ENCODE measurements at regions not wholly inside any gene's neighbourhood (a gene's known extent, or its start where the extent isn't known, plus 50 kb on each side); places are given as distances from the start of the nearest gene placed in this dataset.

GRCh38 chr6:93820465-93821082 lies 401.2 kb upstream of the EPHA7 start:
- TF ChIP-seq EZH2phosphoT487 (IDR thresholded peaks at IDR 0.05; ENCODE audit: low read depth) (no peak), CTCF (IDR thresholded peaks at IDR 0.05; ENCODE audit: low read depth, low read length) (no peak)
- Histone ChIP-seq H3K4me3 (ENCODE audit: low read length) (no peak overlapping the region), H3K36me3 (replicated peaks; ENCODE audit: low read depth, low read length) (no peaks in the 10 kb centered on the region), H3K79me2 (ENCODE audit: low read length) (no peaks in the 10 kb centered on the region), H3K4me1 (ENCODE audit: low read length) (no peaks in the 10 kb centered on the region), H4K20me1 (ENCODE audit: insufficient read depth, low read length) (no peaks in the 10 kb centered on the region), H3K27ac (ENCODE audit: low read length) (no peak overlapping the region), H2AFZ (ENCODE audit: low read depth, low read length) (no peak overlapping the region), H3K4me2 (ENCODE audit: low read length) (no peak overlapping the region), H3K9me3 (ENCODE audit: insufficient read depth, low read length) (no peaks in the 10 kb centered on the region), H3K9ac (ENCODE audit: low read length) (no peak overlapping the region), H3K27me3 (ENCODE audit: low read depth, low read length) (no peaks in the 10 kb centered on the region)

GRCh38 chr6:93819189-93819588 lies 399.8 kb upstream of the EPHA7 start:
- Histone ChIP-seq H2AFZ (ENCODE audit: low read depth, low read length) (peak overlapping the region; percentile 83), H3K36me3 (replicated peaks; ENCODE audit: low read depth, low read length) (no peaks in the 10 kb centered on the region), H3K79me2 (ENCODE audit: low read length) (no peaks in the 10 kb centered on the region), H3K9me3 (ENCODE audit: insufficient read depth, low read length) (no peaks in the 10 kb centered on the region), H3K27ac (ENCODE audit: low read length) (no peak overlapping the region), H4K20me1 (ENCODE audit: insufficient read depth, low read length) (no peaks in the 10 kb centered on the region), H3K27me3 (ENCODE audit: low read depth, low read length) (no peaks in the 10 kb centered on the region), H3K4me2 (ENCODE audit: low read length) (peak overlapping the region; percentile 21), H3K9ac (ENCODE audit: low read length) (no peak overlapping the region), H3K4me3 (ENCODE audit: low read length) (no peak overlapping the region), H3K4me1 (ENCODE audit: low read length) (no peaks in the 10 kb centered on the region)
- TF ChIP-seq CTCF (IDR thresholded peaks at IDR 0.05; ENCODE audit: low read depth, low read length) = no peak
- no peak for TF ChIP-seq EZH2phosphoT487 (IDR thresholded peaks at IDR 0.05; ENCODE audit: low read depth)

- Histone ChIP-seq H3K36me3 (replicated peaks; ENCODE audit: low read depth, low read length) (no peaks in the 10 kb centered on the region), H3K79me2 (ENCODE audit: low read length) (no peaks in the 10 kb centered on the region), H3K27ac (ENCODE audit: low read length) (no peak overlapping the region), H2AFZ (ENCODE audit: low read depth, low read length) (no peak overlapping the region), H3K9me3 (ENCODE audit: insufficient read depth, low read length) (no peaks in the 10 kb centered on the region), H3K4me3 (ENCODE audit: low read length) (no peak overlapping the region), H4K20me1 (ENCODE audit: insufficient read depth, low read length) (no peaks in the 10 kb centered on the region), H3K27me3 (ENCODE audit: low read depth, low read length) (no peaks in the 10 kb centered on the region), H3K9ac (ENCODE audit: low read length) (no peak overlapping the region), H3K4me1 (ENCODE audit: low read length) (no peaks in the 10 kb centered on the region), H3K4me2 (ENCODE audit: low read length) (no peak overlapping the region)
- no peak for TF ChIP-seq CTCF (IDR thresholded peaks at IDR 0.05; ENCODE audit: low read depth, low read length)
- TF ChIP-seq EZH2phosphoT487 (IDR thresholded peaks at IDR 0.05; ENCODE audit: low read depth) = no peak
These were observed 398.6 kb upstream of the EPHA7 start for GRCh38 chr6:93817937-93818336.

GRCh38 chr6:93806409-93807270 lies 387.3 kb upstream of the EPHA7 start:
- H3K9ac ChIP-seq (ENCODE audit: low read length) = no peak overlapping the region

More at GRCh38 chr6:93806409-93807270, 387.3 kb upstream of the EPHA7 start:
- Histone ChIP-seq H4K20me1 (ENCODE audit: insufficient read depth, low read length) (no peaks in the 10 kb centered on the region), H2AFZ (ENCODE audit: low read depth, low read length) (no peak overlapping the region), H3K27ac (ENCODE audit: low read length) (no peak overlapping the region), H3K27me3 (ENCODE audit: low read depth, low read length) (no peaks in the 10 kb centered on the region), H3K36me3 (replicated peaks; ENCODE audit: low read depth, low read length) (no peaks in the 10 kb centered on the region), H3K79me2 (ENCODE audit: low read length) (no peaks in the 10 kb centered on the region), H3K4me1 (ENCODE audit: low read length) (no peaks in the 10 kb centered on the region), H3K4me2 (ENCODE audit: low read length) (no peak overlapping the region), H3K9me3 (ENCODE audit: insufficient read depth, low read length) (no peaks in the 10 kb centered on the region), H3K4me3 (ENCODE audit: low read length) (no peak overlapping the region)
- TF ChIP-seq EZH2phosphoT487 (IDR thresholded peaks at IDR 0.05; ENCODE audit: low read depth) = no peak
- no peak for TF ChIP-seq CTCF (IDR thresholded peaks at IDR 0.05; ENCODE audit: low read depth, low read length)

Data from OCI-LY3 (cell line).